GM18909 (cell line): ENCODE measurements at regions not wholly inside any gene's neighbourhood (a gene's known extent, or its start where the extent isn't known, plus 50 kb on each side); places are given as distances from the start of the nearest gene placed in this dataset.

Experiments used
- ATAC-seq: cut with Tn5 transposase; IDR thresholded peaks from one replicate; pipeline ENCODE4 v1.9.1; 2021; ENCODE audit warnings: mild to moderate bottlenecking; ENCODE audit not compliant: unreplicated experiment, poor library complexity

- no peak for ATAC-seq
These were observed 826.9 kb downstream of the DCDC2C start for GRCh38 chr2:4530231-4530630.

- ATAC-seq = no peak
These were observed 830.4 kb downstream of the DCDC2C start for GRCh38 chr2:4533806-4534205.

- no peak for ATAC-seq
These were observed 835.7 kb downstream of the DCDC2C start for GRCh38 chr2:4539121-4539520.

- no peak for ATAC-seq
These were observed 846.4 kb downstream of the DCDC2C start for GRCh38 chr2:4549666-4550210.

- no peak for ATAC-seq
These were observed 848.5 kb downstream of the DCDC2C start for GRCh38 chr2:4551691-4552474.

- ATAC-seq = no peak
These were observed 849.9 kb downstream of the DCDC2C start for GRCh38 chr2:4553241-4553640.

- no peak for ATAC-seq
These were observed 852.9 kb downstream of the DCDC2C start for GRCh38 chr2:4556135-4556896.

GRCh38 chr2:4561196-4561595 lies 857.8 kb downstream of the DCDC2C start:
- no peak for ATAC-seq

GRCh38 chr2:4576075-4576474 lies 872.7 kb downstream of the DCDC2C start:
- no peak for ATAC-seq

- ATAC-seq = no peak
These were observed 876.6 kb downstream of the DCDC2C start for GRCh38 chr2:4579977-4580376.

- no peak for ATAC-seq
These were observed 881.8 kb downstream of the DCDC2C start for GRCh38 chr2:4585057-4585635.

GRCh38 chr2:4588606-4589005 lies 885.2 kb downstream of the DCDC2C start:
- no peak for ATAC-seq

- no peak for ATAC-seq
These were observed 887.9 kb downstream of the DCDC2C start for GRCh38 chr2:4591261-4591660.

- ATAC-seq = no peak
These were observed 894.0 kb downstream of the DCDC2C start for GRCh38 chr2:4597400-4597799.

- no peak for ATAC-seq
These were observed 901.4 kb downstream of the DCDC2C start for GRCh38 chr2:4604767-4605166.

GRCh38 chr2:4618141-4618540 lies 914.8 kb downstream of the DCDC2C start:
- ATAC-seq = no peak

GRCh38 chr2:4618630-4619228 lies 915.4 kb downstream of the DCDC2C start:
- no peak for ATAC-seq

GRCh38 chr2:4628998-4629501 lies 925.7 kb downstream of the DCDC2C start:
- no peak for ATAC-seq

- no peak for ATAC-seq
These were observed 931.9 kb downstream of the DCDC2C start for GRCh38 chr2:4635289-4635688.

GRCh38 chr2:4653991-4654390 lies 950.6 kb downstream of the DCDC2C start:
- ATAC-seq = no peak
